GM18511 (cell line): ENCODE measurements at regions not wholly inside any gene's neighbourhood (a gene's known extent, or its start where the extent isn't known, plus 50 kb on each side); places are given as distances from the start of the nearest gene placed in this dataset.
"Not testable (repeated sequence)": the region's sequence is repeated elsewhere in the genome, so short reads cannot be mapped to it uniquely, and the experiment has no call there.

Experiments
- ATAC-seq: cut with Tn5 transposase; IDR thresholded peaks from one replicate; pipeline ENCODE4 v1.9.1; 2021; ENCODE audit warnings: mild to moderate bottlenecking, moderate library complexity; ENCODE audit not compliant: unreplicated experiment

DNA sequence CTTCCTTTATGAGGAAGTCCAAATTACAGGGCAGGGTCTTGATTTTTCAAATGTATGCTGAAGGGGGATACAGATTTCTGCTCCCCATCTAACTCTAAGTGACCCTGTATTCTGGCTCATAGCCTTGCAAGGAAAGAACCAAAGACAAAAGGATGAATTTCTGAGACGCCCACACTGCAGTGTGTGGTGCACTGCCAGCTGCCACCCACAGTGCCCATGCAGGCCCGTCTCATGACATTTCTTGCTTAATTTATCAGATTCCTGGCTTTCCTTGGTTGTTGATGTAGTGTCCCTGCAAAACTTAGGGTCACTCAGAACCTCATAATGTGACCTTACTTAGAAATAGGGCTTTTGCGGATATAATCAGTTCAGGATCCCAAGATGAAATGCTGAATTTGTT, 68.0 kb downstream of the CBLN4 start:
- no peak for ATAC-seq

GRCh38 chr20:55936209-55936595, 69.1 kb downstream of the CBLN4 start:
- ATAC-seq: no peak

DNA sequence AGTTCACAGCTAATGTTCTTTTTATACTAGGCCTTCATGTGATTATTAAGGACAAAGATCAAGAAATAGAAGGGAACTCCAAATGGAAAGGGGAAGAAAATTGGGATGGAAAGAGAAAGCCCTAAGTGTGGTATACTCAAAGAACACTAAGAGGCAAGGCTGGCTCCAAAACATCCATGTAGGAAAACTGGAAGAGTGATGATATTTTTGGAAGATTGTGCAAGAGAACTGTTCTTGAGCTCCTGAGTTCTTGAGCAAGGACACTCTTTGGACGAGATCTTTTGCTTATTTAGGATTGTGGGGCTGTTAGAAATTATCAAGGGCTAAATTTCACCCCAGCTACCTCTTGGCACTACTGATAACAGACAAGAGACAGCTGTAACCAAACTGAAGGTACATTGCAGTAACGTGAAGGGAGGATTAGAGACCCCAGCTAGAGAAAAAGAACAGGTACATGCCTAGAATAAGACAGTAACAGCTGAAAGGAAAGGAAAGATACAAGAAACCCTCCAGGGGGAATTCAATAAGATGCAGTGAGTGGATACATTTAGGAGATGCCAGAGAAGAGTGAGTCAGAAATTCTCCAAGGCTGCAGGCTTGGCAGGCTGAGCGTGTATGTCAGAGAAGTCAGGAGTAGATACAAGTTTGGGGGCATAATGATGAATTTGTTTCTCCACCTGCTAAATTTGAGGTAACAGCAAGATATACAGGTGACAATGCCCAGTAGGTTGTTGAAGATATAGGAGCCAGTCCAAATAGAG, 69.7 kb downstream of the CBLN4 start:
- no peak for ATAC-seq

DNA sequence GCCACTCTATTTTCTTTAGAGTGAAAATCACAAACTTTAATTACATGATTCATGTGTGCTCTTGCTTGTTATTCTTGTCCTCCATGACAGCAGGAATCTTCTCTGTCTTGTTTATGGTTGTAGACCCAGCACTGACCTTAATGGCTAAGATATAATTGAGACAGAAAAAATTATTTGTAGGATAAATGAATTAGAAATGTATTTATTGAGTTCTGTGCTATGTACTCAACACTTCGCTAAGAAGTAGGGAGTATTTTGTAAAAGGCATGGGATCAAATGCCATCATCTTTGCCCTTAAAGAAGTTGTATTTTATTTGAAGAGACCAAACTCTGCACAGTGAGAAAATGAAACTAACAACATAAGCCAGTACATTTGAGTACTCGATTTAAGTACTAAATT, 71.2 kb downstream of the CBLN4 start:
- no peak for ATAC-seq

- not testable (repeated sequence) for ATAC-seq
Observed at GRCh38 chr20:55930876-55931275, 74.4 kb downstream of the CBLN4 start.

DNA sequence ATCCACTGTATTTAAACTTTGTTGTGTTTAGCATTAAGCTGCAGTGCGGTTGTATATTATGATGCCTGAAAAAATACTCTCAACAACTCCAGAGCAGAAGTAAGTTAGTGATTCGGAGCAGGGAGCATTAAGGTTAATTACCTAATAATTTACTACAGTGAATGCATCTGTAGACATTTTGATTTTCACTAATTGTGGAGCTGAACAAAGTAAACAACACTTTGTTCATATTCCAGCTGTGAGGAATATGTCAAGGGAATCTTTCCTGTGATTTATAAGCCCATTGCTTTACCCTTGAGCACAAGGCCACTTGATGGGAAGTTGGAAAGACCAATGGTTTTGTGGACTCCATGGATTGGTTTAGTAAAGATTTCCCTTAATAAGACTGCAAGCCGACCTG, 77.1 kb downstream of the CBLN4 start:
- ATAC-seq: no peak

DNA sequence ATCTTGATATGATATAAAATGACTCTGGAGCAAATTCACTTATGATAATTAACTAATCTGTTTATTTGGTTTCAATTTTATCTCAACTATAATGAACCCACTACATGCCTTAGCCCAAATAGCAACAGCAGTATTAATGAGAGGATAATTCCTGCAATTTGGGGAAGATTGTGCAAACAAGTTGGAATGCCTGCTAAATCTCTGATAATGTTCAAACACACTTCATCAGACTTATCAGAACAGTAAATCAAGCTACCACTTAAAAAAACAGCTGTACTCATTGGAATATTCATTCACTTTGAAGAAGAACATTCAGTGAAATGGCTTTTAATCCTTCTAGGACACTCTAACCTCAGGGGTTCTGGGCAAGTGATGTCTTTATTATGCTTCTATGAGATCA, 85.4 kb downstream of the CBLN4 start:
- no peak for ATAC-seq

DNA sequence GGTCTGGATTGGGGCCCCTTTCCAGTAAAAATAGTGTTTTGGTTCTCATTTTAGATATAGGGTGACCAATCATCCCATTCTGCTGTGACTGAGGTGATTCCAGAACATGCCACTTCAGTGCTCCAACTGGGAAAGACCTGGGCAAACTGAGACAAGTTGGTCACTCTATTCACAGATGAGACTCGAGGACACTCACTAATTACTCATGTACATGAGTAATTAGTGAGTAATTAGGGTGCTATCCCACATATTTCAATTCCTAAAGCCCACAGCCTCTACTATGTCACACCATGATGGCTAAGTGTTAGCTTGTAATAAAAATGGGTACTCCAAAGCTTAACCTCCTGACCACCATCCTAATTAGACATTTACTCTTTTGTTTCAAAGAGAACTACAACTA, 86.0 kb downstream of the CBLN4 start:
- no peak for ATAC-seq

DNA sequence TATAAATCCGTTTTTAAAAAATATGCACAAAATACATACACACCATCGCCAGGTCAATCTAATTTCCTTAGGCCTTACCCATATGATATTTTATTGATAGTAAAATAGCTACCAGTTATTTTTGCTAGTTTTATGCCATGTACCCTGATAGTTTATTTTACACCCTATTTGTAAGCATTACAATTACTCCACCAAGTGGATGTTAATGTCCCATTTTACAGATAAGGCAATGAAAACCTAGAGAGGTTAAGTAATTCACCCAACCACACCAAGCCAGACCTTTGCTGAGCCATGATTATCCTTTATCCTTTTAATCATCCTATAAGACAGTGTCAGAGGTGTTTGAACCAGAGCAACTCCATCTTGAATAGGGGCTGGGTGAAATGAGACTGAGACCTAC, 86.8 kb downstream of the CBLN4 start:
- ATAC-seq: no peak

GRCh38 chr20:55893031-55893430, 112.3 kb downstream of the CBLN4 start:
- ATAC-seq: no peak

GRCh38 chr20:55888685-55889084, 116.6 kb downstream of the CBLN4 start:
- ATAC-seq: no peak

GRCh38 chr20:55882910-55883309, 122.4 kb downstream of the CBLN4 start:
- no peak for ATAC-seq

DNA sequence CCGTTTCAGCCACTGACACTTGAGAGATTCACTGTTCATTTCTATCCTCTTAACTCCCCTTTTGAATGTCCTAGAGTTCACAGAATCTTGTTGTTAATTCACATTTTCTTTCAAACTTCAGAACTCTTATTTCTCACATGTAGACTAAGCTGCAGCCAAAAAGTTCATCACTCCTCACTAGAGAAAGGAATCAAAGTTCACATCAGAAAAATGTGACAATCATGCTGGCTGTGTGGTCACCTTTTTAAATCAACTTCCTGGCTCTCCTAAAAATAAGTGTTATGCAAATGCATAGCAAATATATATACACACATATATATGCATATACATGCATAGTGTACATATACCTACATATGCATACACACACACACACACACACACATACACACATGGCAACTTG, 123.0 kb downstream of the CBLN4 start:
- ATAC-seq: no peak

- ATAC-seq: no peak
Observed at GRCh38 chr20:55881204-55881603, 124.1 kb downstream of the CBLN4 start.

GRCh38 chr20:55880361-55880760, 125.0 kb downstream of the CBLN4 start:
- ATAC-seq: no peak

DNA sequence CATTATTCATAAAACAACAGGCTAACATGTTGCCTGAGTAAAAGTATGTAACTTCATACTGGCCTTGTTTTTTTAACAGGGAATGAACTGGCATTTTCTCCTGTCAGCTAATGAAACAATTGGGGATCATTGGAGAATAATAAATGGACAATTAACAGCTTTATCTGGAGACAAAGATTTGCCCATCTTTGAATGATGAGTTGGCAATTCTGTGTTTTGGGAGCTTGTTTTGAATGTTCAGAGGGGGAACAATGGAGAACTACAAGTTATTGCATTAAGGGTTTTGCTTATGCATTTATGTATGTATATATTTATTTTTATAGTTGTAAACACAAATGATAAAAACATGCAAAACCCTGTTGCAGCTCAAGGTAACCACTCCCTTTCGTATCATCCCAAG, 150.3 kb downstream of the CBLN4 start:
- ATAC-seq: no peak

DNA sequence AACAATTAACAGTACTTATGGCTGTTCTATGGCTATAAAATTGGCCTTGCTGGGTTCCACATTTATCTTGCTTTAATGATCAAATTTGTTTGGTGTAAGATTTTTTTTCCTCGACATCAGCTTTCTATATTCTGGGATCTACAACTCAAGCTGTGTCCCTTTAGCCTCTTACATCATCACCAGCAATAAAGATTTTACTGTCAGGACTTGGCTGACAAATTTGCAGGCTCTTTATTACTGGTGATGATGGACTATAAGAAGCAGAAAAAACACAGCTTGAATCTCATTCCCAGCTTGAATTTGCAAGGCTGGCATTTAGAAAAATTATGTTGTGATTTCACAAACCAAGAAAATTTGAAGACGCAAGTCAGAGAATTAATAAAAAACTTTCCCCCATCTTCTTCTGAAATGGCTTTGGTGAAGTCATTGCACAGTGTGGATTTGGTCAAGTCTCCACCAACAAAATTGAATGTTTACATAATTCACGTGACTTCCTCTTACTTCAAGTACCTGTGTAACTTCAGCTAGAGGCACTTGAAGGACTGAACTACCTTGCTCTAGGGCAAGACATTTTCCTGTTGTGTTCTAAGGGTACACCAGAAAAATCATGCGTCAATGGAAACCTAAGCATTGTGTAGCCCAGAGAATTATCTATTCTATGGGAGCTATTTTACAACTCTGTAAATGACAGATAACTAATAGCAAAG, 175.0 kb downstream of the CBLN4 start:
- ATAC-seq: no peak

DNA sequence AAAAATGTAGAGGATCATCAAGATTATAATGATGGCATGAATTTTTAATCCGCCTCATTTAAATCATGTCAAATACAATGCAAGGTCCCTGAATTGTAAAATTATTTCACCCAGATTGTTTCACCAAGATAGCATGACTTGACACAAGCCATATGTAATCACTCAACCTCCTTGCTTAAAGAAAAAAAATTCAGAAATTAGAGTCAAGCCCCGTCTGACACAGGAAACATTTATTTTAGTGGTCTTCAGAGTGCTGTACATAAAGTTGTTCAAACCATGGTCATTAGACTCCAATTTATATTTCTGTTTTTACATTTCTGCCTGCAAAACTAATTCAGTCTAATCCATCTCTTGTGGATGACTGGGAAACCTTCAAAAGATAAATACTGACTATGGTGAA, 200.2 kb downstream of the CBLN4 start:
- ATAC-seq: no peak

DNA sequence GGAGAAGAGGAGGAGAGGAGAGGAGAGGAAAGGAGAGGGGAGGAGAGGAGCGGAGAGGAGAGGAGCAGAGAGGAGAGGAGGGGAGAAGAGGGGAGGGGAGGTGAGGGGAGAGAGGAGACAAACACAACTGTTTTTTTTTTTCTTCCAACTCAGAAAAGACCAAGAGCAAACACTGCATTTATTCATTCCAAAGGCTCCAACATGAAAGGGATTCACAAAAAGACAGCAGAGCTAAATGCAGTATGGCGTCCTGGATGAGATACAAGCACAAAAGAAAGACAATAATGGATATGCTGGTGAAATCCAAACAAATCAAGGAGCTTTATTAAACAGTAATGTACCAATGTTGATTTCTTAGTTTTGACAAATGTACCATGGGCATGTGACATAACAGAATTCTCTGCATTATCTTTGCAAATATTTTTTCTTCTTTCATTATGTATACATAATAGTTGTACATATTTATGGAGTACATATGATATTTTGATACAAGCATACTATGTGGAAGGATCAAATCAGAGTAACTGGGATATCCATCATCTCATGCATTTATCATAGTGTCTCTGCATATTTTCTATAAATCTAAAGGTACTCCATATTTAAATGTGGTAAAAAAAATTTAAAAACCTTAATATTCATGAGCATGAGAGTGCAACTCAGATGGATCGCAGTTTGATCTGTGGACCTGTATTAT, 204.6 kb downstream of the CBLN4 start:
- ATAC-seq: no peak

- no peak for ATAC-seq
Observed at GRCh38 chr20:55793986-55794385, 211.3 kb downstream of the CBLN4 start.

- ATAC-seq: no peak
Observed at GRCh38 chr20:55792049-55792448, 213.3 kb downstream of the CBLN4 start.

- no peak for ATAC-seq
Observed at GRCh38 chr20:55790178-55790577, 215.1 kb downstream of the CBLN4 start.
